Natural killer cell (primary cell): ENCODE measurements at regions not wholly inside any gene's neighbourhood (a gene's known extent, or its start where the extent isn't known, plus 50 kb on each side); places are given as distances from the start of the nearest gene placed in this dataset.

ENCODE experiments used
- ATAC-seq, 3 donors: fragments of 150-1000 bp in 2 of 3; fragments of 200-7000 bp in 1 of 3; cut with Tn5 transposase; 1 replicate in 1 of 3; 2 replicates in 2 of 3; pipeline ENCODE4 v1.10.0; 2021; ENCODE audit warnings: mild to moderate bottlenecking in 2 of 3, moderate library complexity in 2 of 3
- DNase-seq, 2 donors: peaks; one replicate each; pipeline versions ENCODE4 v3.0.0 to v3.0.0-alpha.2; 2013 to 2021; ENCODE audit warnings: mixed read lengths in 1 of 2
- H3K27ac ChIP-seq: one replicate; pipeline ENCODE4 v1.5.1; 2013; ENCODE audit warnings: mild to moderate bottlenecking, low read length
- H3K27me3 ChIP-seq: one replicate; pipeline ENCODE4 v1.6.1; 2013; ENCODE audit warnings: low read length; ENCODE audit not compliant: control insufficient read depth, insufficient read depth
- H3K36me3 ChIP-seq: one replicate; pipeline ENCODE4 v1.6.1; 2013; ENCODE audit warnings: low read length; ENCODE audit not compliant: control insufficient read depth, insufficient read depth
- H3K4me1 ChIP-seq: one replicate; pipeline ENCODE4 v1.6.1; 2013; ENCODE audit warnings: low read length; ENCODE audit not compliant: control insufficient read depth, insufficient read depth
- H3K4me3 ChIP-seq: one replicate; pipeline ENCODE4 v1.5.1; 2013; ENCODE audit warnings: low read length
- H3K9me3 ChIP-seq: one replicate; pipeline ENCODE4 v1.6.1; 2013; ENCODE audit warnings: low read length; ENCODE audit not compliant: control insufficient read depth, insufficient read depth
- H3K27ac Mint-ChIP-seq, 2 donors: one replicate each; pipeline ENCODE4 v1.8.0; 2022; ENCODE audit warnings: mild to moderate bottlenecking in 2 of 2, mixed read lengths in 2 of 2, moderate library complexity in 1 of 2
- H3K27me3 Mint-ChIP-seq, 2 donors: one replicate each; pipeline ENCODE4 v1.8.0; 2022; ENCODE audit warnings: low read depth in 2 of 2, mixed read lengths in 2 of 2
- H3K36me3 Mint-ChIP-seq: one replicate; pipeline ENCODE4 v1.8.0; 2022; ENCODE audit warnings: mixed read lengths
- H3K4me1 Mint-ChIP-seq, 2 donors: one replicate each; pipeline ENCODE4 v1.8.0; 2022; ENCODE audit warnings: mixed read lengths in 2 of 2
- H3K4me3 Mint-ChIP-seq: one replicate; pipeline ENCODE4 v1.8.0; 2022; ENCODE audit warnings: mild to moderate bottlenecking, moderate library complexity, mixed read lengths
- H3K9me3 Mint-ChIP-seq, 2 donors: one replicate each; pipeline ENCODE4 v1.8.0; 2022; ENCODE audit warnings: mixed read lengths in 2 of 2
- WGBS: methylation state at CpG from one replicate; pipeline ENCODE4 v1.1.7; 2013; ENCODE audit warnings: missing lambda C conversion rate; ENCODE audit not compliant: insufficient coverage; 5-methylcytosine and 5-hydroxymethylcytosine counted together
- intact Hi-C: fragments of 100-400 bp; cut with micrococcal nuclease; formaldehyde crosslinking; loops from one replicate; pipeline ENCODE4 v1.14.2; 2022
- TF ChIP-seq, protein P1 (sequence below): fragments of 200-600 bp; IDR thresholded peaks from one replicate; pipeline ENCODE4 v1.8.0; 2022; ENCODE audit warnings: antibody characterized with exemption

DNA sequence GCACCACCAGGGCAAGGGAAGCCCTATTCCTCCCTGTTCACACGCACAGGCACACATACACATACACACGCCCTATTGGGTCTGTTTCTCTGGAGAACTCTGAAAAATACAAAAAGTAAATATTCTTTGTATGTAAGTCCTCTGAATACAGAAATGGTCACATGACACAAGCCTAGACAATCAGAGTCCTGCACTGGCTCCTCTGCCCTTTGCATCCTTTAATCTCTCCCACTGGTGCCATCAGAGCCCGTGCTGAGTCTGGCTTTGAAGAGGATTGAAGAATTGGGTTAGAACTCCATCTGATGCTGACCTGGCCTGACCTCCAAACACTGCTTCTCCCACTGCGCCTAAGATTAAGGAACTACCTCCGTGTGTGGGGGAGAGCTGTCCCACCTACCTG is 273.2 kb upstream of the TBX3 start:
- intact Hi-C loops, result no loop called here
- H3K27ac Mint-ChIP-seq, result no peak overlapping the region
- no peaks in the 10 kb centered on the region for H3K4me1 ChIP-seq
- no peaks in the 10 kb centered on the region for H3K36me3 Mint-ChIP-seq
- no peaks in the 10 kb centered on the region for H3K36me3 ChIP-seq
- H3K9me3 Mint-ChIP-seq, result no peaks in the 10 kb centered on the region
- no peak overlapping the region for H3K4me3 Mint-ChIP-seq
- no peaks in the 10 kb centered on the region for H3K9me3 ChIP-seq
- ATAC-seq (no peak), DNase-seq (no peak)
- H3K27ac ChIP-seq, result no peak overlapping the region
- H3K4me1 Mint-ChIP-seq, result no peaks in the 10 kb centered on the region
- H3K4me3 ChIP-seq, result no peak overlapping the region
- TF ChIP-seq, protein P1, sequence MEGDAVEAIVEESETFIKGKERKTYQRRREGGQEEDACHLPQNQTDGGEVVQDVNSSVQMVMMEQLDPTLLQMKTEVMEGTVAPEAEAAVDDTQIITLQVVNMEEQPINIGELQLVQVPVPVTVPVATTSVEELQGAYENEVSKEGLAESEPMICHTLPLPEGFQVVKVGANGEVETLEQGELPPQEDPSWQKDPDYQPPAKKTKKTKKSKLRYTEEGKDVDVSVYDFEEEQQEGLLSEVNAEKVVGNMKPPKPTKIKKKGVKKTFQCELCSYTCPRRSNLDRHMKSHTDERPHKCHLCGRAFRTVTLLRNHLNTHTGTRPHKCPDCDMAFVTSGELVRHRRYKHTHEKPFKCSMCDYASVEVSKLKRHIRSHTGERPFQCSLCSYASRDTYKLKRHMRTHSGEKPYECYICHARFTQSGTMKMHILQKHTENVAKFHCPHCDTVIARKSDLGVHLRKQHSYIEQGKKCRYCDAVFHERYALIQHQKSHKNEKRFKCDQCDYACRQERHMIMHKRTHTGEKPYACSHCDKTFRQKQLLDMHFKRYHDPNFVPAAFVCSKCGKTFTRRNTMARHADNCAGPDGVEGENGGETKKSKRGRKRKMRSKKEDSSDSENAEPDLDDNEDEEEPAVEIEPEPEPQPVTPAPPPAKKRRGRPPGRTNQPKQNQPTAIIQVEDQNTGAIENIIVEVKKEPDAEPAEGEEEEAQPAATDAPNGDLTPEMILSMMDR, result no peak
- no peaks in the 10 kb centered on the region for H3K27me3 ChIP-seq
- H3K27me3 Mint-ChIP-seq, result no peaks in the 10 kb centered on the region
- no CpG with 5 or more reads among the region's 5 CpGs for WGBS

DNA sequence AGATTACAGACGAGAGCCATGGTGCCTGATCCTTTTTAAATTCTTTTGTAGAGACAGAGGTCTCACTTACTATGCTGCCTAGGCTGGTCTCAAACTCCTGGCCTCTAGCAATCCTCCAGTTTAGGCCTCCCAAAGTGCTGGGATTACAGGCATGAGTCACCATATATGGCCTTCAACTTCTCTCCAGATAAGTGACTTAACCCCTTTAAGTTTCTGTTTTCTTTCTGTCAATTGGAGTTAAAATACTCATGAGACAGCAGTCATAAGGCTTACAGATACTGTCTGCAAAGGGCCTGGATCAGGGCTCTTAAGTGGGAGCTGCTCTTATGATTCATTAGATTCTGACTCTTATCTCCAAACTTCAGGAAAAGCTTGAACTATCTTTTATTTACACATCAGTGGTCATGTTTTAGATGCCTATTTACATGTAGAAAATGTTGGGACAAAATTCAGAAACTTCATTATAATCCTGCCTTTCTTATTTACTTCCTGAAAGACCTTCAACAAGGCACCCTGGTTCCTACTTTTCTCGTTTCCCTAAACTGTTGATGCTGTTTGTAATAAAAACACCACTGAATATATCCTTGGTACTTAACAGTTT is 271.5 kb upstream of the TBX3 start:
- no peaks in the 10 kb centered on the region for H3K4me1 ChIP-seq
- Mint-ChIP-seq H3K27me3 (no peaks in the 10 kb centered on the region), H3K4me3 (no peak overlapping the region), H3K9me3 (no peaks in the 10 kb centered on the region), H3K36me3 (no peaks in the 10 kb centered on the region), H3K27ac (no peak overlapping the region), H3K4me1 (no peaks in the 10 kb centered on the region)
- intact Hi-C loops, result no loop called here
- 41% methylated on average over 2 of the region's 2 CpGs for WGBS
- no peak for ATAC-seq
- no peak overlapping the region for H3K4me3 ChIP-seq
- DNase-seq, result no peak
- H3K9me3 ChIP-seq, result no peaks in the 10 kb centered on the region
- H3K27ac ChIP-seq, result no peak overlapping the region
- TF ChIP-seq, protein P1, result no peak
- H3K27me3 ChIP-seq, result no peaks in the 10 kb centered on the region
- H3K36me3 ChIP-seq, result no peaks in the 10 kb centered on the region

- ATAC-seq (no peak), DNase-seq (no peak)
- WGBS, result 81% methylated on average over 6 of the region's 6 CpGs
- H3K36me3 ChIP-seq, result no peaks in the 10 kb centered on the region
- Mint-ChIP-seq H3K27me3 (no peaks in the 10 kb centered on the region), H3K4me1 (no peaks in the 10 kb centered on the region), H3K36me3 (no peaks in the 10 kb centered on the region), H3K27ac (no peak overlapping the region), H3K4me3 (no peak overlapping the region), H3K9me3 (no peaks in the 10 kb centered on the region)
- H3K27ac ChIP-seq, result no peak overlapping the region
- intact Hi-C loops, result no loop called here
- no peaks in the 10 kb centered on the region for H3K4me1 ChIP-seq
- H3K9me3 ChIP-seq, result no peaks in the 10 kb centered on the region
- TF ChIP-seq, protein P1, result no peak
- H3K27me3 ChIP-seq, result no peaks in the 10 kb centered on the region
- H3K4me3 ChIP-seq, result no peak overlapping the region
These were observed 270.6 kb upstream of the TBX3 start for GRCh38 chr12:114954511-114955055.
